ENCODE measurements at regions not wholly inside any gene's neighbourhood (a gene's known extent, or its start where the extent isn't known, plus 50 kb on each side); places are given as distances from the start of the nearest gene placed in this dataset.

GRCh38 chr18:28313602-28314001, 136.7 kb upstream of the CDH2 start:
- DNase-seq (ENCODE audit: low read depth, low spot score), result no peak
- no peak for ATAC-seq
- Histone ChIP-seq H3K9me3 (ENCODE audit: control insufficient read depth, insufficient read depth, low read depth, low read length) (no peaks in the 10 kb centered on the region), H3K36me3 (ENCODE audit: control insufficient read depth, insufficient read depth, low read length) (no peaks in the 10 kb centered on the region), H3K4me1 (ENCODE audit: control insufficient read depth, insufficient read depth, low read length) (no peaks in the 10 kb centered on the region), H3K27me3 (ENCODE audit: control insufficient read depth, insufficient read depth, low read length) (no peaks in the 10 kb centered on the region), H3K4me3 (ENCODE audit: low read depth in 2 of 2, low read length in 2 of 2) (no peak overlapping the region), H3K27ac (ENCODE audit: low read length) (no peak overlapping the region)
- CTCF ChIA-PET, result no interaction called here
- no TSS peak for BruUV-seq (replicated peaks)
- in situ Hi-C loops (cut with HindIII; ENCODE audit: low pct_unique_long_range_greater_than_20kb, low sequenced_read_pairs) (no loop called here), intact Hi-C loops (cut with micrococcal nuclease; ENCODE audit: unreplicated experiment) (no loop called here)
- POLR2A ChIA-PET, result no interaction called here
- no peak for TF ChIP-seq REST (IDR thresholded peaks at IDR 0.05; ENCODE audit: insufficient read depth in 1 of 2, low read depth in 2 of 2, low read length in 1 of 2)
- TF ChIP-seq POLR2AphosphoS5 (IDR thresholded peaks at IDR 0.05; ENCODE audit: low read depth, low read length), result no peak
- TF ChIP-seq CTCF (IDR thresholded peaks at IDR 0.05), result no peak
- no peak for TF ChIP-seq TCF7L2 (IDR thresholded peaks at IDR 0.05; ENCODE audit: low read depth, low read length)
- TF ChIP-seq SIN3A (IDR thresholded peaks at IDR 0.05; ENCODE audit: borderline replicate concordance, insufficient read depth, low read depth, low read length), result no peak

- Histone ChIP-seq H3K27me3 (ENCODE audit: control insufficient read depth, insufficient read depth, low read length) (no peaks in the 10 kb centered on the region), H3K4me3 (ENCODE audit: low read depth in 2 of 2, low read length in 2 of 2) (no peak overlapping the region)
- in situ Hi-C loops (cut with HindIII; ENCODE audit: low pct_unique_long_range_greater_than_20kb, low sequenced_read_pairs), result no loop called here
Measured at GRCh38 chr18:28288784-28289183, 111.9 kb upstream of the CDH2 start.

More at GRCh38 chr18:28288784-28289183, 111.9 kb upstream of the CDH2 start:
- intact Hi-C loops (cut with micrococcal nuclease; ENCODE audit: unreplicated experiment), result no loop called here
- BruUV-seq (replicated peaks), result no TSS peak
- POLR2A ChIA-PET, result no interaction called here
- ATAC-seq (no peak), DNase-seq (ENCODE audit: low read depth, low spot score) (no peak)
- Histone ChIP-seq H3K9me3 (ENCODE audit: control insufficient read depth, insufficient read depth, low read depth, low read length) (no peaks in the 10 kb centered on the region), H3K36me3 (ENCODE audit: control insufficient read depth, insufficient read depth, low read length) (no peaks in the 10 kb centered on the region), H3K27ac (ENCODE audit: low read length) (no peak overlapping the region), H3K4me1 (ENCODE audit: control insufficient read depth, insufficient read depth, low read length) (no peaks in the 10 kb centered on the region)
- CTCF ChIA-PET, result no interaction called here
- TF ChIP-seq SIN3A (IDR thresholded peaks at IDR 0.05; ENCODE audit: borderline replicate concordance, insufficient read depth, low read depth, low read length) (no peak), CTCF (IDR thresholded peaks at IDR 0.05) (no peak), POLR2AphosphoS5 (IDR thresholded peaks at IDR 0.05; ENCODE audit: low read depth, low read length) (no peak), REST (IDR thresholded peaks at IDR 0.05; ENCODE audit: insufficient read depth in 1 of 2, low read depth in 2 of 2, low read length in 1 of 2) (no peak), TCF7L2 (IDR thresholded peaks at IDR 0.05; ENCODE audit: low read depth, low read length) (no peak)

Measured in Panc1 (cell line).